BE2C (cell line): ENCODE measurements at regions not wholly inside any gene's neighbourhood (a gene's known extent, or its start where the extent isn't known, plus 50 kb on each side); places are given as distances from the start of the nearest gene placed in this dataset.
"Not testable (repeated sequence)": the region's sequence is repeated elsewhere in the genome, so short reads cannot be mapped to it uniquely, and the experiment has no call there.

Source experiments
- DNase-seq: peaks from one replicate; pipeline ENCODE4 v3.0.0-alpha.2; 2020
- H3K27me3 ChIP-seq: fragments of 250-450 bp; sonication (Bioruptor Pico); 2 replicates; pipeline ENCODE4 v1.5.1; 2020; ENCODE audit warnings: mild to moderate bottlenecking
- H3K36me3 ChIP-seq: fragments of 250-450 bp; sonication (Bioruptor Pico); 2 replicates; pipeline ENCODE4 v1.5.1; 2020; ENCODE audit warnings: mild to moderate bottlenecking
- H3K4me1 ChIP-seq: fragments of 250-450 bp; sonication (Bioruptor Pico); 2 replicates; pipeline ENCODE4 v1.5.1; 2020
- H3K4me3 ChIP-seq: 2 replicates; pipeline ENCODE4 v1.5.1; 2011; ENCODE audit warnings: low read depth, low read length
- H3K9me3 ChIP-seq: fragments of 250-450 bp; sonication (Bioruptor Pico); 2 replicates; pipeline ENCODE4 v1.5.1; 2020
- TF ChIP-seq, protein P1 (sequence below): IDR thresholded peaks from 2 replicates; pipeline ENCODE4 v1.5.1; 2012; ENCODE audit warnings: mild to moderate bottlenecking, low read depth, low read length

DNA sequence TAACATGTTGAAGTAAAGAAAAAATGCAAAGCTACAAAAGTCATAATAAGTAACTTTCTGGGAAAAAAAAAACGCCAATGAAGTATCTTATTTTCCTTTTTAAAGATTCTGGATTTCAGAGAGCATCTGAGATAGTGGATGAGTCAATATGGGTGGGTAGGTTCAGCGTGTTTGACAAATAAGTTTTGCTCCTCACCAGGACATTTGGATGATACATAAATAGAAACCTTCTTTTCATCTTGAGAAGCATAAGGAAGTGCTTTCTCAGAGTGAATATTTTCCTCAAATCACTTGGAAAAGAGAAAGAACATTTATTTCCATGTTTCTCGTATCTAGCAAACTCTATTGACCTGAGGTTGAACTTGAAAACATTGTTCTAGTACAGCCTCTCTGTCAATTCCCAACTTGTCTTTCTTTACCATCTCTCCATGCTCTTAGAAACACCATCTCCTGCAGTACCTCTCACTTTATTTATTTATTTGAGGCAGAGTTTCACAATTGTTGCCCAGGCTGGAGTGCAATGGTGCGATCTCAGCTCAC is 463.2 kb downstream of the KLF5 start:
- no peak overlapping the region for H3K4me3 ChIP-seq
- no peaks in the 10 kb centered on the region for H3K36me3 ChIP-seq
- peaks cover 31% of the 10 kb centered on the region for H3K27me3 ChIP-seq
- no peaks in the 10 kb centered on the region for H3K4me1 ChIP-seq
- TF ChIP-seq, protein P1, sequence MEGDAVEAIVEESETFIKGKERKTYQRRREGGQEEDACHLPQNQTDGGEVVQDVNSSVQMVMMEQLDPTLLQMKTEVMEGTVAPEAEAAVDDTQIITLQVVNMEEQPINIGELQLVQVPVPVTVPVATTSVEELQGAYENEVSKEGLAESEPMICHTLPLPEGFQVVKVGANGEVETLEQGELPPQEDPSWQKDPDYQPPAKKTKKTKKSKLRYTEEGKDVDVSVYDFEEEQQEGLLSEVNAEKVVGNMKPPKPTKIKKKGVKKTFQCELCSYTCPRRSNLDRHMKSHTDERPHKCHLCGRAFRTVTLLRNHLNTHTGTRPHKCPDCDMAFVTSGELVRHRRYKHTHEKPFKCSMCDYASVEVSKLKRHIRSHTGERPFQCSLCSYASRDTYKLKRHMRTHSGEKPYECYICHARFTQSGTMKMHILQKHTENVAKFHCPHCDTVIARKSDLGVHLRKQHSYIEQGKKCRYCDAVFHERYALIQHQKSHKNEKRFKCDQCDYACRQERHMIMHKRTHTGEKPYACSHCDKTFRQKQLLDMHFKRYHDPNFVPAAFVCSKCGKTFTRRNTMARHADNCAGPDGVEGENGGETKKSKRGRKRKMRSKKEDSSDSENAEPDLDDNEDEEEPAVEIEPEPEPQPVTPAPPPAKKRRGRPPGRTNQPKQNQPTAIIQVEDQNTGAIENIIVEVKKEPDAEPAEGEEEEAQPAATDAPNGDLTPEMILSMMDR, result no peak
- no peak for DNase-seq
- no peaks in the 10 kb centered on the region; the same call in 1 of the 2 replicates for H3K9me3 ChIP-seq

DNA sequence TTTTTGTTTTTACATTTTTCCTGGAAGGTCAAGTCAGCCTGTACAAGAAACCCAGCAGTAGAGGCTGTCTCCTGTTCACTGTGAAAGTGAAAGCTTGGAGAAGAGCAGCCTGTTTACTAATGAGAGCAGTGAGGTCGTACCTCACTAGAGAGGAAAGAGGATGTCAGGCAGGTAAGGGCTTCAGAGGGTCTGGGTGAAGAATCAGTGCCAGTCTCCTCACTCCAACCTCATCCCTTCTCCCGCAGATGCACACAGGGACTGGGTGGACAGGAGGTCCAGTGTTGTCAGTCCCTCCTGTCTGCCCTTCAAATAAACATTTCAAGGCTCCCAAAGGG is 462.5 kb downstream of the KLF5 start:
- Histone ChIP-seq H3K9me3 (no peaks in the 10 kb centered on the region; the same call in 1 of the 2 replicates), H3K36me3 (no peaks in the 10 kb centered on the region), H3K4me3 (no peak overlapping the region), H3K27me3 (peaks cover 35% of the 10 kb centered on the region), H3K4me1 (no peaks in the 10 kb centered on the region)
- TF ChIP-seq, protein P1, result no peak
- no peak for DNase-seq

DNA sequence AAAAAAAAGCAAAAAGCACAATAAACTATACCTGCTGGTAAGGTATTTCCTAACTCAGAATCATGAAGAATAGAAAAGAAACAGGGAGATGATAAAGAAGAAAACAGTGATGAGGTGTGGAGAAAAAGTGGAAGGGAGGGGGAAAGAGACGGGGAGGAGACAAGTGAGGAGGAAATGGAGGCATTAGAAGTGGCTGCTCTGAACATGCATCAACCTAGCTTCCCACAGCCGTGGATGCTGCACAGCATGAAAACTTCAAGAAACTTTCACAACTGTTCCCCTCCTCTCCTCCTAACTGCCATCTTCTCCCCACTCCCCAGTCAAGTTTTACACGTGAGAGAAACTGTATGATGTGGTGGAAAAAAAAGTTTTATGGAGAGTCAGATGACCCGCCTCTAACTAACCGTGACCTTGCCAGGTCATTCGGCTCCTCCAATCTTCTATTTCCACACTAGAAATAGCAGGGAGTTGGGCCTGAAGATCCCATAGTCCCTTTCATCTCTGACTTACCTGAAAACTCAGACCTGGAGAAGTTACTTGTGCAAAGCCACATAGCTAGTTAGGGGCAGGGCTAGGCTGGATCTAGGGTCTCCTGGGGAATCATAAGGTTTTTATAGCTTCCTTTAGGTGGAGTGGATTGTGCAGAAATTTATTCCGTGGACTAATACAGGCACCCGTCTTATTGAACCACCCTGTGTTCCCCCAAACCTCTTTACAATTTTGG is 461.9 kb downstream of the KLF5 start:
- Histone ChIP-seq H3K9me3 (no peaks in the 10 kb centered on the region; the same call in 1 of the 2 replicates), H3K27me3 (peaks cover 35% of the 10 kb centered on the region), H3K4me3 (no peak overlapping the region), H3K36me3 (no peaks in the 10 kb centered on the region), H3K4me1 (no peaks in the 10 kb centered on the region)
- TF ChIP-seq, protein P1, result no peak
- no peak for DNase-seq

DNA sequence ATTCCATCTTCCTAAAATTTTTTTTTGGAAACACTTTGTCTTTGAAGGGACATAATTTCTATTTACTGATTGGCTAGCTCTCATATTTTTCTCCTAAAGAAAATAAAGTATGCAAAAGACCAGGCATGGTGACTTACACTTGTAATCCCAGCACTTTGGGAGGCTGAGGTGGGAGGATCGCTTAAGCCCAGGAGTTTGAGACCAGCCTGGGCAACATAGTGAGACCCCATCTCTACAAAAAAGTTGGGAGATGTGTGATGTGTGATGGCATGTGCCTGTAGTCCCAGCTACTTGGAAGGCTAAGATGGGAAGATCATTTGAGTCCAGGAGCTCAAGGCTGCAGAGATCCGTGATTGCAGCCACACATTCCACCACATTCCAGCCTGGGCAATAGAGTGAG is 461.3 kb downstream of the KLF5 start:
- peaks cover 35% of the 10 kb centered on the region for H3K27me3 ChIP-seq
- not testable (repeated sequence) for H3K4me1 ChIP-seq, H3K36me3 ChIP-seq, H3K4me3 ChIP-seq, DNase-seq, H3K9me3 ChIP-seq

DNA sequence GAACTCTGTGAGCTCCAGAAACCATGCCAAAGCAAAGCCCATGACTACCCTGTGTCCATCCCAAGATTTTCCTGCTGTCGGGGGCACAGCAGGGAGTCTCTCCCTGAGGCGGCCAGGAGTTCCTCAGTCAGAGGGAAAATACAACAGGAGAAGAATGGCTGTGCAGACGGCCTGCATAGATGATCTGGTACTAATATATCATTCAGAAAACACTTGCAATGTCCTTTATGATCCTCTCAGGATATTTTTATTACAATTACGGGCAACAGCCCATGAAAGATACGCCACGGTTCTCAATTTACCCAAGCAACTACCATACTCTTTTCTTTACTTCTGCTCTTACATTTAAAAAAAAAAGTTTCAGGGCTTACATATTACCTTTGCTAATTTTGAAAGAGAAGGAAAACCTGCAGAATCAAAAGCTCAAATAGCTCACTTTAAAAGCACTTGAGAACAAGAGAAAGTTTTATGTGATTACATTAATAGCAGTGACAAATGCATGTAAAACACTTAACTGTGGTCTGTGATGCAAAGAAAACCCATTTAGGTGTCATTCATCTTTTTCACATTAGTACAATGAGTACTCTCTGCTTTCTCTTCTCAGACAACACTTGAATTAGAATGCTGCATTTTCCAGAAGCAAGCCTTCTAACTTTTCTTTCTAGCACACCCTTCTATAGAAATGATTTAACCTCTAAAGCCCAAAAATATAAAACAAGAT is 460.8 kb downstream of the KLF5 start:
- Histone ChIP-seq H3K36me3 (no peaks in the 10 kb centered on the region), H3K4me3 (no peak overlapping the region), H3K4me1 (no peaks in the 10 kb centered on the region), H3K27me3 (peaks cover 35% of the 10 kb centered on the region), H3K9me3 (no peaks in the 10 kb centered on the region)
- DNase-seq, result no peak
- TF ChIP-seq, protein P1, result no peak

DNA sequence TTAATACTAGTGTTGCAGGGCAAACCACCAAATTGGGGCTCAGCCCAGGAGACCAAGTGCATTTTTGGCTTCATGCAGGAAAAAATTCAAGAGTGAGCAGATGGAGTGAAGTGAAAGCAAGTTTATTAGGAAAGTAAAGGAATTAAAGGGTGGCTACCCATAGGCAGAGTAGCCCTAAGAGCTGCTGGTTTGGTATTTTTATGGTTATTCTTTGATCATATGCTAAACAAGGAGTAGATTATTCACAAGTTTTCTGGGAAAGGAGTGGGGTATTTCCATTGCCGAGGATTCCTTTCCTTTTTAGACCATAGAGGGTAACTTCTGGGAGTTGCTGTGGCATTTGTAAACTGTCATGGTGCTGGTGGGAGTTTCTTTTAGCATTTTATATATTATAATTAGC is 459.0 kb downstream of the KLF5 start:
- no peak for DNase-seq
- H3K9me3 ChIP-seq, result no peaks in the 10 kb centered on the region
- no peaks in the 10 kb centered on the region for H3K36me3 ChIP-seq
- H3K4me3 ChIP-seq, result no peak overlapping the region
- H3K27me3 ChIP-seq, result peaks cover 40% of the 10 kb centered on the region
- no peaks in the 10 kb centered on the region for H3K4me1 ChIP-seq
- TF ChIP-seq, protein P1, result no peak
